ENCODE measurements at regions not wholly inside any gene's neighbourhood (a gene's known extent, or its start where the extent isn't known, plus 50 kb on each side); places are given as distances from the start of the nearest gene placed in this dataset.

DNA sequence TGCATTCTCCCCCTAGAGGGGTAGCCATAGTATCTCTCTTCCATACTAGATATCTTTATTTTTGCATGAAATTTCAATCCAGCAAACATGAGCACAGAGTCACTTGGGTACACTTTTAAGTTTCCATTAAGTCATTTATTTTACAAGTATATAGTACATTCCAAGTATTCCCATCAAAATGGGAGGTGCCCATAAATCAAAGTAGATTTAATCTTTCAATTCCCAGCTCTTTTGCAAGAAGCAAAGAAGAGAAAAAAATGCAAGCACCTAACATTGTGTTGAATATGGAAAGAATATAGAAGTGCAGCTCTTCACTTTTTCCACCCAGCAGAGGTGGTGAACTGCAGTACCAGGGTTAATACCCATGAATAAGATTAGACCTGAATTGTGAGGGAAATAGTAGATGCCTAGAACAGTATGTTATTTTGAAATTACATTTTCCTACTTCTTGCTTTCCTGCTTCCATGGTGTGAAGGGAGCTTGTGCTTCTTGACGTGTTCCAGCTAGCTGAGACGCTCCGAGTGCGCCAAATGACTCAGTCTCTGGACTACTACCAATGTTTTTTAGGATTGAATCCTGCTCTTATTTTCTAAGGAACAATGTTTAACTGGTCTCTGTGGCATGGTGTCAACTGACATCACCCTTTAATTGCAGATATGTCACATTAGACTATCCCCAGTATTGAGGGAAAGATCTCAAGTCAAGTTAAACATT, 151.1 kb upstream of the MAF start:
- DNase-seq: peak; percentile 70 to 78
- H3K4me1 ChIP-seq: peaks cover 0 to 25% (median 7%) of the 10 kb centered on the region in 4 donors
- TF ChIP-seq CTCF (IDR thresholded peaks at IDR 0.05): no peak
- no peaks in the 10 kb centered on the region for H3K9me3 ChIP-seq
- H3K27ac ChIP-seq: peak overlapping the region; percentile 12 to 53
- no peaks in the 10 kb centered on the region for H3K27me3 ChIP-seq
- H3K36me3 ChIP-seq: no peaks in the 10 kb centered on the region
- intact Hi-C loops (cut with DNase I; ENCODE audit: low total_unique reads): no loop called here
- H3K4me3 ChIP-seq: no peak overlapping the region

- DNase-seq: no peak
- H3K27ac ChIP-seq: no peak overlapping the region
- peaks cover 0 to 25% (median 7%) of the 10 kb centered on the region in 4 donors for H3K4me1 ChIP-seq
- intact Hi-C loops (cut with DNase I; ENCODE audit: low total_unique reads): no loop called here
- H3K9me3 ChIP-seq: no peaks in the 10 kb centered on the region
- no peak overlapping the region for H3K4me3 ChIP-seq
- TF ChIP-seq CTCF (IDR thresholded peaks at IDR 0.05): no peak
- H3K27me3 ChIP-seq: no peaks in the 10 kb centered on the region
- H3K36me3 ChIP-seq: no peaks in the 10 kb centered on the region
Observed at GRCh38 chr16:79750311-79750710, 149.8 kb upstream of the MAF start.

DNA sequence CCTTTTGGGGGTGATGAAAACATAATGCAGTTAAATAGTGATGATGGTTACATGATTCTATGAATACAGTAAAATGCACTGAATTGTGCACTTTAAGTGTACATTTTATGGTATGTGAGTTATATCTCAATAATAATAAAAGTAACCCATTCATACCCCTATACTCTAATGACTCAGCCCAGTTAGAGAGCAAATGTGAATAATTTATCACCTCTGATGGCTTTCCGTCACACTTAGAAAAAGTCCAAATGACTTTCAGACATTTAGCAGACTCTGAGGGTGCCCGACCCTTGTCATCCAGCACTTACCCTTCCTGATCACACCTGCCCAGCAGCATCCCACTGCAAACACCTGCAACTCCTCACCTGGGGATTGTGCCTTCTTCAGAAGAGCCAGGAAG, 148.1 kb upstream of the MAF start:
- Histone ChIP-seq H3K27me3 (no peaks in the 10 kb centered on the region), H3K36me3 (no peaks in the 10 kb centered on the region), H3K4me3 (no peak overlapping the region), H3K4me1 (peaks cover 0 to 15% (median 7%) of the 10 kb centered on the region in 4 donors), H3K27ac (no peak overlapping the region), H3K9me3 (no peaks in the 10 kb centered on the region)
- no peak for DNase-seq
- intact Hi-C loops (cut with DNase I; ENCODE audit: low total_unique reads): no loop called here
- no peak for TF ChIP-seq CTCF (IDR thresholded peaks at IDR 0.05)

GRCh38 chr16:79747688-79748087, 147.2 kb upstream of the MAF start:
- Histone ChIP-seq H3K27me3 (no peaks in the 10 kb centered on the region), H3K4me3 (no peak overlapping the region), H3K4me1 (peaks cover 0 to 15% (median 7%) of the 10 kb centered on the region in 4 donors), H3K9me3 (no peaks in the 10 kb centered on the region), H3K27ac (no peak overlapping the region), H3K36me3 (no peaks in the 10 kb centered on the region)
- no peak for DNase-seq
- TF ChIP-seq CTCF (IDR thresholded peaks at IDR 0.05): no peak
- intact Hi-C loops (cut with DNase I; ENCODE audit: low total_unique reads): no loop called here

- H3K9me3 ChIP-seq: no peaks in the 10 kb centered on the region
- intact Hi-C loops (cut with DNase I; ENCODE audit: low total_unique reads): no loop called here
- no peaks in the 10 kb centered on the region for H3K36me3 ChIP-seq
- H3K27ac ChIP-seq: no peak overlapping the region
- no peak overlapping the region for H3K4me3 ChIP-seq
- DNase-seq: no peak
- TF ChIP-seq CTCF (IDR thresholded peaks at IDR 0.05): no peak
- no peaks in the 10 kb centered on the region for H3K27me3 ChIP-seq
- no peaks in the 10 kb centered on the region for H3K4me1 ChIP-seq
Observed at GRCh38 chr16:79740252-79740651, 139.7 kb upstream of the MAF start.
